ENCODE measurements at regions not wholly inside any gene's neighbourhood (a gene's known extent, or its start where the extent isn't known, plus 50 kb on each side); places are given as distances from the start of the nearest gene placed in this dataset.
"Not testable (repeated sequence)": the region's sequence is repeated elsewhere in the genome, so short reads cannot be mapped to it uniquely, and the experiment has no call there.

DNA sequence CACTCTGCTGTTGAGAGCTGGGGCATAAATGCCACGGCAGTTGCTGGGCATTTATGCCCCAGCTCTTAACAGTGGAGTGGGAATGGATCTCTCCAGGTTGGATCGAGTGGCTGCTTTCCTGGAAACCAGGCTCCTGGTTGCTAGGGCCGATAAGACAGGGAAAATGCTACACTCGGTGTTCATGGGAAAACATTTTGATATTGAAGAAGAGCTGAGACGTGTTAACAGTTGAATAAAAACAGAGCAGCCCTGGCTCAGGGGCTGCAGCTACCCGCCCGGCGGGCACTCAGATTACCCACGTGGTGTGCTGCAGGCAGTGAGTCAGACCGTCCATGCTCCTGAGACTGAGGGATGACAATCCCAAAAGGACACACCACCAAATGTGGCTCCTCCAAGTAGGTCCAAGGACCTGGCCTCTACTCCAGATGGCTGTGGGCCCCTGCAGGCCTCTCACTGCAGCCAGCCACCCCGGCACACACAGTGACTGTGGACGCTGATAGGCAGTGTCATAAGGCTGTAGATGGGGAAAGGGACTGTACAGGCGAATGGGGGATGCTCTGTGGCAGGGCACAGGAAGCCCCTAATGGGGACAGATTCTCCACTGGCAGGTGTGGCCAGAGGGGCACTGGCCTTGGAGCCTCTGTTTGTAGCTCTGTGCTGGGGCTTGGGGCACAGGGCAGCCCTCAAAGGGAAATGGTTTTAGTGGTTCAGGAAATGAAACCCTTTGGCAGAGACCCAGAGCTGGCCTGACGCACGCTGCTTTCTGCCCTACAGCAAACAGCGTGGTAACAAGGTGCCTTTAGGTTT, 237.8 kb downstream of the LY86 start:
- Histone ChIP-seq H3K4me3 (no peak overlapping the region), H3K27ac (peak overlapping the region; percentile 74 to 89 (median 86)), H3K36me3 (no peaks in the 10 kb centered on the region), H3K4me1 (peaks cover 33 to 60% (median 34%) of the 10 kb centered on the region in 3 donors), H3K9me3 (no peaks in the 10 kb centered on the region), H3K27me3 (no peaks in the 10 kb centered on the region)
- intact Hi-C loops (cut with DNase I) = no loop called here
- DNase-seq = no peak
- no peak for TF ChIP-seq POLR2A (IDR thresholded peaks at IDR 0.05)
- TF ChIP-seq, protein P1, sequence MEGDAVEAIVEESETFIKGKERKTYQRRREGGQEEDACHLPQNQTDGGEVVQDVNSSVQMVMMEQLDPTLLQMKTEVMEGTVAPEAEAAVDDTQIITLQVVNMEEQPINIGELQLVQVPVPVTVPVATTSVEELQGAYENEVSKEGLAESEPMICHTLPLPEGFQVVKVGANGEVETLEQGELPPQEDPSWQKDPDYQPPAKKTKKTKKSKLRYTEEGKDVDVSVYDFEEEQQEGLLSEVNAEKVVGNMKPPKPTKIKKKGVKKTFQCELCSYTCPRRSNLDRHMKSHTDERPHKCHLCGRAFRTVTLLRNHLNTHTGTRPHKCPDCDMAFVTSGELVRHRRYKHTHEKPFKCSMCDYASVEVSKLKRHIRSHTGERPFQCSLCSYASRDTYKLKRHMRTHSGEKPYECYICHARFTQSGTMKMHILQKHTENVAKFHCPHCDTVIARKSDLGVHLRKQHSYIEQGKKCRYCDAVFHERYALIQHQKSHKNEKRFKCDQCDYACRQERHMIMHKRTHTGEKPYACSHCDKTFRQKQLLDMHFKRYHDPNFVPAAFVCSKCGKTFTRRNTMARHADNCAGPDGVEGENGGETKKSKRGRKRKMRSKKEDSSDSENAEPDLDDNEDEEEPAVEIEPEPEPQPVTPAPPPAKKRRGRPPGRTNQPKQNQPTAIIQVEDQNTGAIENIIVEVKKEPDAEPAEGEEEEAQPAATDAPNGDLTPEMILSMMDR (IDR thresholded peaks at IDR 0.05) = no peak
- 40 to 45% methylated on average over 12 to 13 of the region's 16 CpGs for WGBS, 2 donors

- WGBS, 2 donors = 66 to 83% methylated on average over 4 to 10 of the region's 10 CpGs
- TF ChIP-seq, protein P1 (IDR thresholded peaks at IDR 0.05) = no peak
- TF ChIP-seq POLR2A (IDR thresholded peaks at IDR 0.05) = no peak
- H3K36me3 ChIP-seq = no peaks in the 10 kb centered on the region
- H3K27ac ChIP-seq = peak overlapping the region; percentile 74 to 89 (median 86)
- no peak for DNase-seq
- H3K4me1 ChIP-seq = peaks cover 31 to 57% (median 34%) of the 10 kb centered on the region in 3 donors
- intact Hi-C loops (cut with DNase I) = no loop called here
- H3K27me3 ChIP-seq = no peaks in the 10 kb centered on the region
- no peaks in the 10 kb centered on the region for H3K9me3 ChIP-seq
- H3K4me3 ChIP-seq = no peak overlapping the region
These were observed 238.4 kb downstream of the LY86 start for GRCh38 chr6:6826961-6827360.

GRCh38 chr6:6829872-6830685, 241.6 kb downstream of the LY86 start:
- no peaks in the 10 kb centered on the region for H3K36me3 ChIP-seq
- intact Hi-C loops (cut with DNase I) = no loop called here
- no peak overlapping the region for H3K4me3 ChIP-seq
- no peak for TF ChIP-seq POLR2A (IDR thresholded peaks at IDR 0.05)
- TF ChIP-seq, protein P1 (IDR thresholded peaks at IDR 0.05) = no peak
- H3K9me3 ChIP-seq = no peaks in the 10 kb centered on the region
- H3K4me1 ChIP-seq = peaks cover 15 to 40% (median 20%) of the 10 kb centered on the region in 3 donors
- no peaks in the 10 kb centered on the region for H3K27me3 ChIP-seq
- 55 to 63% methylated on average over 6 of the region's 6 CpGs for WGBS, 2 donors
- no peak overlapping the region for H3K27ac ChIP-seq
- no peak for DNase-seq

- H3K27me3 ChIP-seq; H3K27ac ChIP-seq; H3K4me3 ChIP-seq; intact Hi-C loops (cut with DNase I); H3K36me3 ChIP-seq; DNase-seq; H3K9me3 ChIP-seq: not testable (repeated sequence)
- peaks cover 11 to 36% (median 15%) of the 10 kb centered on the region in 3 donors for H3K4me1 ChIP-seq
These were observed 242.2 kb downstream of the LY86 start for GRCh38 chr6:6830686-6831063.

GRCh38 chr6:6832439-6832838, 243.9 kb downstream of the LY86 start:
- intact Hi-C loops (cut with DNase I) = no loop called here
- TF ChIP-seq, protein P1 (IDR thresholded peaks at IDR 0.05) = no peak
- TF ChIP-seq POLR2A (IDR thresholded peaks at IDR 0.05) = no peak
- Histone ChIP-seq H3K4me3 (no peak overlapping the region), H3K4me1 (peaks cover 0 to 18% (median 0%) of the 10 kb centered on the region in 3 donors), H3K27ac (no peak overlapping the region), H3K36me3 (no peaks in the 10 kb centered on the region), H3K9me3 (no peaks in the 10 kb centered on the region), H3K27me3 (no peaks in the 10 kb centered on the region)
- 80 to 86% methylated on average over 2 to 4 of the region's 4 CpGs for WGBS, 2 donors
- DNase-seq = no peak

All from esophagus squamous epithelium (tissue), 5 donors.